ENCODE measurements at regions not wholly inside any gene's neighbourhood (a gene's known extent, or its start where the extent isn't known, plus 50 kb on each side); places are given as distances from the start of the nearest gene placed in this dataset.

DNA sequence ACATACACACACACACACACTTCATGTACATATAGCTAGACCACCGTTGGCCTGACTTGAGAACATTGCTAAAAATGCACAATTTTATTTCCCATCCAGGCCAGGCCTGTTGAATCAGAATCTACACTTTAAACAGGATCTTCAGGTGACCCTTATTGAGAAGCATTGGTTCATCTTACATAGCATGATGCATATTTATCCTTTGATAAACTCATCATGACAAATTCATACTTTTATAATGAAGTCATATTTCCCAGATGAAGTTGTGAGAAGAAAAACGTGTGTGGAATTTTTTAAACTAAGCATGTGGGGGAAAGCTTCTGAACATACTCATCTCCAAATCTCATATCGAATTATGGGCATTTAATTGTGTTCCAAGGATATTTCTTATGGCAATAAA, 877.7 kb downstream of the MRPL39 start:
- Histone ChIP-seq H3K9me3 (ENCODE audit: control extremely low read depth in 1 of 5, control insufficient read depth in 4 of 5, insufficient read depth in 2 of 5, low read depth in 1 of 5, low read length in 4 of 5) (no peaks in the 10 kb centered on the region), H3K4me1 (ENCODE audit: control extremely low read depth in 1 of 4, control insufficient read depth in 4 of 4, insufficient read depth in 4 of 4, low read length in 3 of 4) (no peaks in the 10 kb centered on the region), H3K4me3 (ENCODE audit: control insufficient read depth in 1 of 7, extremely low read depth in 1 of 7, insufficient read depth in 4 of 7, low read depth in 2 of 7, low read length in 6 of 7) (no peak overlapping the region), H3K36me3 (ENCODE audit: control insufficient read depth in 4 of 4, insufficient read depth in 4 of 4, low read length in 3 of 4) (no peaks in the 10 kb centered on the region), H3K27me3 (replicated peaks in 2 of 5; ENCODE audit: control insufficient read depth in 4 of 5, insufficient read depth in 5 of 5, low read length in 4 of 5) (no peaks in the 10 kb centered on the region), H3K27ac (ENCODE audit: insufficient read depth in 1 of 2, low read depth in 1 of 2, low read length in 2 of 2, poor library complexity in 1 of 2, severe bottlenecking in 2 of 2) (no peak overlapping the region)
- ChIA-PET POLR2A (no interaction called here), CTCF (no interaction called here)
- no CpG with 5 or more reads among the region's 3 CpGs for WGBS (ENCODE audit: insufficient coverage)
- no peak for DNase-seq

DNA sequence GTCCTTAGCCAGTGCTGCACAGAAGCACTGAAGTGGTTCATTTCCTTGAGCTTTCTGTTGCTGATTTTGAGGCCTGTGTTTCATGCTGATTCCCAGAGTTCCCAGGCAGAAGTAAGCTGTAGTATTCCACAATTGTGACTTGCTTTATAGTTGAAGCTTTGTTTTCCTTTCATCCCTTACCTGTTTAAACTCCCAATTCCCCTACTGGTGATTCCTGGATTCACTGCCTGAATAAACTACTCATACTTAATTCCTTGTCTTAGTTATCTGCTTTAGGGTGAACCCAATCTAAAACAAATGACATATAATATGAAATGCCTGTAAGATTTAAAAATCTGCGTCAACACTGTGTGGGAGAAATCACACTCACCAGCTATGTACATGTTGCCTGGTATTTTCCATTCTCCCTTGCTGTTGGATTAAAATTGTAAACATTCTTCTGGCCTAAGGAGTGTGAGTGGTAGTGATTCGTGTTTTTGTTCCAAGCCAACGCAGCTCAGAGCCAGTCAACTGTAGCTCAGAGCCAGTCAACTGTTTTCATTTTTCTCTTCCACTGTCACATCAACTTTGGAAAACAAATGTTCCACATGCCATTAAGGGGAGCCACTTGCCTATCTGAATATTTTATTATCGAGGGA, 879.4 kb downstream of the MRPL39 start:
- DNase-seq, result no peak
- Histone ChIP-seq H3K27me3 (replicated peaks in 2 of 5; ENCODE audit: control insufficient read depth in 4 of 5, insufficient read depth in 5 of 5, low read length in 4 of 5) (no peaks in the 10 kb centered on the region), H3K4me1 (ENCODE audit: control extremely low read depth in 1 of 4, control insufficient read depth in 4 of 4, insufficient read depth in 4 of 4, low read length in 3 of 4) (no peaks in the 10 kb centered on the region), H3K4me3 (ENCODE audit: control insufficient read depth in 1 of 7, extremely low read depth in 1 of 7, insufficient read depth in 4 of 7, low read depth in 2 of 7, low read length in 6 of 7) (no peak overlapping the region), H3K36me3 (ENCODE audit: control insufficient read depth in 4 of 4, insufficient read depth in 4 of 4, low read length in 3 of 4) (no peaks in the 10 kb centered on the region), H3K27ac (ENCODE audit: insufficient read depth in 1 of 2, low read depth in 1 of 2, low read length in 2 of 2, poor library complexity in 1 of 2, severe bottlenecking in 2 of 2) (no peak overlapping the region), H3K9me3 (ENCODE audit: control extremely low read depth in 1 of 5, control insufficient read depth in 4 of 5, insufficient read depth in 2 of 5, low read depth in 1 of 5, low read length in 4 of 5) (no peaks in the 10 kb centered on the region)
- no CpG with 5 or more reads among the region's 4 CpGs for WGBS (ENCODE audit: insufficient coverage)
- ChIA-PET POLR2A (no interaction called here), CTCF (no interaction called here)

DNA sequence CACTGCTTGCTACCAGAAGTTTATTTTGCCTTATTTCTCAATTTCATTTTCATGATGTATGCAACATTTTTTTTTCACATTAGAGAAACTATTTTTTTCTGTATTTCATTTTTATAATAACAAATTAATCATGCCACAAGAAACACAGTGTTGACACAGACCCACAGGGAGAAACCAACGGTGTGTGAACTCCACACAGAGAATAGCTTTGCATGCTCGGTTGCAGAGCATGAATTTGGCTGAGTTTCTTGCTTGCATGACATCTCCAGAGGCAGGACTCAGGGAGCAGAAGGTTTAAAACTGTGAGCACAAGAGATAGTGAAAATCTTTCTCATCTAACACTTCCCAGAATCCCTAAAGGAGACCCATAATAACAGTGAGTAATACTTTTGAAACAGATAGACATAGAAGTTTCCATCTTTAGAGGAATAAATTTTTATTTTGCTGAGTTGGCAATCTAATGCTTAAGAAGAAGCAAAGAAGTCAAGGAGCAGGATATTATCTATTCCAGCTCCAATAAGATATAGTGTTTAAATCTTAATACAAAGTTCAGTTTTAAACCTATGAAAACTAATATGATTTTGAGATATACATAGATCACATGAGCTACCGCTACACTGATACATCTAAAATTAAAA, 890.9 kb downstream of the MRPL39 start:
- ChIA-PET POLR2A (no interaction called here), CTCF (no interaction called here)
- 80% methylated on average over 1 of the region's 3 CpGs for WGBS (ENCODE audit: insufficient coverage)

DNA sequence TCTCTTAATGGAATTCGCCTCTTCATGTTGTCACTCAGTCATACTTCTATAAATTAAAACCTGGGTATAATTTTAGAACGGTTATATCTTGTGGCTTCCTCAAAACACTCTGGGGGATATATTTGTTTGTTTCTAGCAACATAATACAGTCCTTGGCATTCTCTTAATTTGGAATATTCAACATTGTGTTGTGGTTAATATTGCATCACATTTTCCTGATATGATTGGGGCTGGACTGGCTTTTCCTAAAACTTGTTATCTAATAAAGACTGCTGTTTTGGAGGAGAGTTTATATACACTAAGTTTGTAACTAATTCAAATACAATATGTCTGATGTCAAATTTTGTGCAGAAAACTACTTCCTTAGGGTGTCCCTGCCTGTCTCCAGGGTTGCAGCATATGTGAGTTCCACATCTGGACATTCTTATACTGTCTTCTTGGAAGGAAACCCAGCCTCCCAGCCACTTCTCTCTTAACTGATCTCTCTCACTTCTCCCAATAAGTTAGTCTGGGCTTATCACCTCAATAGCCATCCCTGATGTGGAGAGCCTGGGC, 892.6 kb downstream of the MRPL39 start:
- POLR2A ChIA-PET, result no interaction called here
- H3K36me3 ChIP-seq (ENCODE audit: control insufficient read depth in 4 of 4, insufficient read depth in 4 of 4, low read length in 3 of 4), result no peaks in the 10 kb centered on the region

More for the DNA sequence above, 890.9 kb downstream of the MRPL39 start:
- H3K4me3 ChIP-seq (ENCODE audit: control insufficient read depth in 1 of 7, extremely low read depth in 1 of 7, insufficient read depth in 4 of 7, low read depth in 2 of 7, low read length in 6 of 7), result no peak overlapping the region
- H3K9me3 ChIP-seq (ENCODE audit: control extremely low read depth in 1 of 5, control insufficient read depth in 4 of 5, insufficient read depth in 2 of 5, low read depth in 1 of 5, low read length in 4 of 5), result peaks cover 0 to 2% (median 0%) of the 10 kb centered on the region in 5 experiments
- no peaks in the 10 kb centered on the region for H3K36me3 ChIP-seq (ENCODE audit: control insufficient read depth in 4 of 4, insufficient read depth in 4 of 4, low read length in 3 of 4)
- DNase-seq, result no peak
- no peaks in the 10 kb centered on the region for H3K27me3 ChIP-seq (replicated peaks in 2 of 5; ENCODE audit: control insufficient read depth in 4 of 5, insufficient read depth in 5 of 5, low read length in 4 of 5)
- no peak overlapping the region for H3K27ac ChIP-seq (ENCODE audit: insufficient read depth in 1 of 2, low read depth in 1 of 2, low read length in 2 of 2, poor library complexity in 1 of 2, severe bottlenecking in 2 of 2)
- no peaks in the 10 kb centered on the region for H3K4me1 ChIP-seq (ENCODE audit: control extremely low read depth in 1 of 4, control insufficient read depth in 4 of 4, insufficient read depth in 4 of 4, low read length in 3 of 4)

DNA sequence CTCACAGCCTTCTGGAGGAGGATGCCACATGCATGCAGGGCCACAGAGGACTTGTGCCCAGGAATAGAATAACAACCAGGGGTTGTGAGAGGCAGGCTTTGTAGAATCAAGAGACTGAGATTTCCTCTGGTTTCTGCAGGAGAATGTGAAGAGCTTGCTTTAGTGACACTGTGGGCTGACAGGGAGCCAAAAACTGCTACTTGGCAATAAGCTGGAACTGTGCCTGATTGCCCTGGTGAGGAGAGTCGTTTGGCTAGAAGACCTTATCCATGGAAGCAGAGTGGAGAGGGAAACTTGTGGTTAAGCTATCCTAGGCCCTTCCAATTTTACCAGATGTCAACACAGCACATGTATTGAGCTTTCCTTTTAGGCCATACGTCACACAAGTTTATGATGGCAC, 902.1 kb downstream of the MRPL39 start:
- Histone ChIP-seq H3K4me3 (ENCODE audit: control insufficient read depth in 1 of 7, extremely low read depth in 1 of 7, insufficient read depth in 4 of 7, low read depth in 2 of 7, low read length in 6 of 7) (no peak overlapping the region), H3K36me3 (ENCODE audit: control insufficient read depth in 4 of 4, insufficient read depth in 4 of 4, low read length in 3 of 4) (no peaks in the 10 kb centered on the region), H3K27me3 (replicated peaks in 2 of 5; ENCODE audit: control insufficient read depth in 4 of 5, insufficient read depth in 5 of 5, low read length in 4 of 5) (no peaks in the 10 kb centered on the region), H3K4me1 (ENCODE audit: control extremely low read depth in 1 of 4, control insufficient read depth in 4 of 4, insufficient read depth in 4 of 4, low read length in 3 of 4) (no peaks in the 10 kb centered on the region), H3K9me3 (ENCODE audit: control extremely low read depth in 1 of 5, control insufficient read depth in 4 of 5, insufficient read depth in 2 of 5, low read depth in 1 of 5, low read length in 4 of 5) (no peaks in the 10 kb centered on the region), H3K27ac (ENCODE audit: insufficient read depth in 1 of 2, low read depth in 1 of 2, low read length in 2 of 2, poor library complexity in 1 of 2, severe bottlenecking in 2 of 2) (no peak overlapping the region)
- DNase-seq, result no peak
- WGBS (ENCODE audit: insufficient coverage), result 67% methylated on average over 1 of the region's 2 CpGs
- ChIA-PET CTCF (interaction anchor here (1.4 kb wide), 1 partner anchor 8 kb away, joined by 3 read pairs; no protein-coding TSS in a partner anchor), POLR2A (no interaction called here)

More for the DNA sequence above, 892.6 kb downstream of the MRPL39 start:
- no peaks in the 10 kb centered on the region for H3K4me1 ChIP-seq (ENCODE audit: control extremely low read depth in 1 of 4, control insufficient read depth in 4 of 4, insufficient read depth in 4 of 4, low read length in 3 of 4)
- WGBS (ENCODE audit: insufficient coverage), result no CpG with 5 or more reads among the region's 2 CpGs
- H3K27ac ChIP-seq (ENCODE audit: insufficient read depth in 1 of 2, low read depth in 1 of 2, low read length in 2 of 2, poor library complexity in 1 of 2, severe bottlenecking in 2 of 2), result no peak overlapping the region
- H3K4me3 ChIP-seq (ENCODE audit: control insufficient read depth in 1 of 7, extremely low read depth in 1 of 7, insufficient read depth in 4 of 7, low read depth in 2 of 7, low read length in 6 of 7), result no peak overlapping the region
- no peaks in the 10 kb centered on the region for H3K27me3 ChIP-seq (replicated peaks in 2 of 5; ENCODE audit: control insufficient read depth in 4 of 5, insufficient read depth in 5 of 5, low read length in 4 of 5)
- no peak for DNase-seq
- CTCF ChIA-PET, result no interaction called here
- H3K9me3 ChIP-seq (ENCODE audit: control extremely low read depth in 1 of 5, control insufficient read depth in 4 of 5, insufficient read depth in 2 of 5, low read depth in 1 of 5, low read length in 4 of 5), result peaks cover 0 to 2% (median 0%) of the 10 kb centered on the region in 5 experiments

DNA sequence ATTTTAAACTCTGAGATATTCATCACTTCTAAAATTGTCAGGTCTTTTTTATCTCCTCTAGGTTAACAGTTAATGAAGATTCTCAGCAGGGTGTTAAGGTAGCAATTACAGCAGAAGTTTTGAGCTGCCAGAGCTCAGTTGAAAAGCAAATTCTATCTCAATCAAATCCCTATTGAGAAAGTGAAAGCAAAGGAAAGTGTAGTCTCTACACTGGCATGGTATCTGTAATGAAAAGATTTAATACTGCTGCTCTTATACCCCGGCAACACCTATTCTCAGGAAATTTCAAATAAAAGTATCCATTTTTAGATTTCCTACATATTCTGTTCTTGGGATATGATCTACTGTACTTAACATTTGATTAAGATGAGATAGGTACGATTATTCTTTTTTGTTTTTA, 913.5 kb downstream of the MRPL39 start:
- Histone ChIP-seq H3K36me3 (ENCODE audit: control insufficient read depth in 4 of 4, insufficient read depth in 4 of 4, low read length in 3 of 4) (no peaks in the 10 kb centered on the region), H3K9me3 (ENCODE audit: control extremely low read depth in 1 of 5, control insufficient read depth in 4 of 5, insufficient read depth in 2 of 5, low read depth in 1 of 5, low read length in 4 of 5) (no peaks in the 10 kb centered on the region), H3K27ac (ENCODE audit: insufficient read depth in 1 of 2, low read depth in 1 of 2, low read length in 2 of 2, poor library complexity in 1 of 2, severe bottlenecking in 2 of 2) (no peak overlapping the region), H3K4me1 (ENCODE audit: control extremely low read depth in 1 of 4, control insufficient read depth in 4 of 4, insufficient read depth in 4 of 4, low read length in 3 of 4) (no peaks in the 10 kb centered on the region), H3K27me3 (replicated peaks in 2 of 5; ENCODE audit: control insufficient read depth in 4 of 5, insufficient read depth in 5 of 5, low read length in 4 of 5) (no peaks in the 10 kb centered on the region), H3K4me3 (ENCODE audit: control insufficient read depth in 1 of 7, extremely low read depth in 1 of 7, insufficient read depth in 4 of 7, low read depth in 2 of 7, low read length in 6 of 7) (no peak overlapping the region)
- DNase-seq, result no peak
- ChIA-PET POLR2A (no interaction called here), CTCF (no interaction called here)
- no CpG with 5 or more reads among the region's 2 CpGs for WGBS (ENCODE audit: insufficient coverage)

DNA sequence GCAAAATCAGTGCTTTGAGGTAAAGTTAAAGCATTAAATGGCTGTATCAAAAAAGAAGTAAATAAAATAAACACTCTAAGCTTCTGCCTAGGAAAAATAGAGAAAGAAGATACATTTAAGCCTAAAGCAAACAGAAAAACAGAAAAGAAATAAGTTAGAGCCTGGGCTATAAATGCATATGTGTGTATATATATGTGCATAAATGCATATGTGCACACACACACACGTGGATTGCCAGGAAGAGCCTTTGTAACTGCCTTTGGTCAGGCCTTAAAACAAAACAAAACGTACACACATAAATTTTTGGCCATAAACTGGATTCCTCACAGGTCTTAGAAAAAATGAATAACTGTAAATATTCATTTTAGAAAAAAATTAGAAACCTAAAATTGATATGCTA, 925.8 kb downstream of the MRPL39 start:
- Histone ChIP-seq H3K4me1 (ENCODE audit: control extremely low read depth in 1 of 4, control insufficient read depth in 4 of 4, insufficient read depth in 4 of 4, low read length in 3 of 4) (no peaks in the 10 kb centered on the region), H3K27me3 (replicated peaks in 2 of 5; ENCODE audit: control insufficient read depth in 4 of 5, insufficient read depth in 5 of 5, low read length in 4 of 5) (peaks cover 0 to 2% (median 0%) of the 10 kb centered on the region in 5 experiments), H3K9me3 (ENCODE audit: control extremely low read depth in 1 of 5, control insufficient read depth in 4 of 5, insufficient read depth in 2 of 5, low read depth in 1 of 5, low read length in 4 of 5) (no peaks in the 10 kb centered on the region), H3K36me3 (ENCODE audit: control insufficient read depth in 4 of 4, insufficient read depth in 4 of 4, low read length in 3 of 4) (no peaks in the 10 kb centered on the region), H3K4me3 (ENCODE audit: control insufficient read depth in 1 of 7, extremely low read depth in 1 of 7, insufficient read depth in 4 of 7, low read depth in 2 of 7, low read length in 6 of 7) (no peak overlapping the region), H3K27ac (ENCODE audit: insufficient read depth in 1 of 2, low read depth in 1 of 2, low read length in 2 of 2, poor library complexity in 1 of 2, severe bottlenecking in 2 of 2) (no peak overlapping the region)
- ChIA-PET POLR2A (no interaction called here), CTCF (no interaction called here)
- no CpG with 5 or more reads among the region's 2 CpGs for WGBS (ENCODE audit: insufficient coverage)
- DNase-seq, result no peak
